ENCODE measurements at regions not wholly inside any gene's neighbourhood (a gene's known extent, or its start where the extent isn't known, plus 50 kb on each side); places are given as distances from the start of the nearest gene placed in this dataset.
"Not testable (repeated sequence)": the region's sequence is repeated elsewhere in the genome, so short reads cannot be mapped to it uniquely, and the experiment has no call there.

DNA sequence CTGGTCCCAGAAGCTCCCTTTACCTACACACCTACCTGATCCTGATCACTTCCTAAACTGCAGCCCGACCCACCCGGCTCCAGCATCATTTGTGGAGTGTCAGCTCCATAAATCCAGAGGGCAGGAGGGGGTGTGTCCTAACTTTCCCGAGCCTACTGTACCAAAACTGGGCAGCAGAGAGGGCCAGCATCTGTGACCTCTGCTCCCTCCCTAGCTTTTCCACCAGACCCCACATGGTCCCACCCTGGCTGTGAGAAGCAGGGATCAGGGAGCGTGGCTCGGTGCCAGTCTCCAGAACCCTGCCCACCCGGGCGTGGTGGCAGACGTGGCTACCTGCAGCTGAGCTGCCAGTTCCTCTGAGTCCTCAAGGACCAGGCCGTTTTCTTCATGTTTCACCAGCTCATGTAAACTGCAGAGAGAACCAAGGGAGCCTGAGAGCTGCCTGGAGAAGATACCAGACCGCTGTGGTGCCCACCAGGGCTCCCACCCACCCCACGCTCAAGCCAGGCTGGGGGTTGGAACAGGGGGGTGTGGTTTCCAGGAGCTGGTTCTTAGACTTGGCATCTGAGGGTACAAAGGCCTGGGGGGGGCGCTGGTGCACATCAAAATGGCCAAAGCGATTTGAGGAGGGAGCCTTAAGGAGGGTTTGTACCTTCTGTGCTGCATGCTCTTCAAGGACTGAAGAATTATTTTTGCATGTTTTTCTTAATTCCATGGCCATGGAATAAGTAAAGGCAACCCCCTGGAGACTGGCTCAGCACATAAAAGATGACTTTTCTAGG is 76.7 kb upstream of the DRD5 start:
- FAIRE-seq = no peak

DNA sequence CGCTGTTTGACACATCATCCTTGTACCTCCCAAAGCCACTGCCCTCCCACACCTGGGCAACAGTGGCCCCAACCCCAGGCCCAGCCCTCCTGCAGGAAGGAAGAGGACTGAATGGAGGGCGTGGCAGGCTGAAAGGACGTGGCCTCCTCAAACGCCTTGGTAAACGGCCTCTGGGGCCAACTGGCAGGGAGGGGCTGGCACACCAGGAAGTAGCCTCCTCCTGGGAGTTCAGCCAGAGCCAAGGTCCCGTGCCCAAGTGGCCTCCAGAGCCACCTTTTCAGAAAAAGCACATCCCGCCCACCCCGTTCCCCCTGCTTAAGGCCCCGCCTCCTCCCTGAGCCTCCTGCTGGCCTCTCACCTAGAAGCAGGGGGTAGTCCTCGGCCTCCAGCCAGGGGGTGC is 74.2 kb upstream of the DRD5 start:
- FAIRE-seq = not testable (repeated sequence)

DNA sequence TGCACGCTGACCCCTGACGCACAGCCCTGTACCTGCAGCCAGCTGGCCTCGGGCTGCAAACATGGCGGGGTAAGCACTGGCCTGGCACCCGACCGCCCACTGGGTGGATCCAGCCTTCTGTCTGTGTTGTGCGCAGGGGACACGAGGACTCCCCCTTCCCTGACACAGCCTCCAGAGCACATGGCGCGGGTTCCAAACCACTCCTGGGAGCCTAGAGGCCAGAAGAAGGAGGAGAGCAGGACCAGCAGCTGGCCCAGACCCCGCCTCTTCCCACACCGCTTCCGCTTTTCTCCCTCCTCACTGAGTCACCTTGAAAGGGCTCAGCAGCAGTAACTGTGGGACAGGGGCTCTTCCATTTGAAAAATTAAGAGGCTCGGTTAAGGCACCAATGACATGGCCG is 73.5 kb upstream of the DRD5 start:
- FAIRE-seq = not testable (repeated sequence)

DNA sequence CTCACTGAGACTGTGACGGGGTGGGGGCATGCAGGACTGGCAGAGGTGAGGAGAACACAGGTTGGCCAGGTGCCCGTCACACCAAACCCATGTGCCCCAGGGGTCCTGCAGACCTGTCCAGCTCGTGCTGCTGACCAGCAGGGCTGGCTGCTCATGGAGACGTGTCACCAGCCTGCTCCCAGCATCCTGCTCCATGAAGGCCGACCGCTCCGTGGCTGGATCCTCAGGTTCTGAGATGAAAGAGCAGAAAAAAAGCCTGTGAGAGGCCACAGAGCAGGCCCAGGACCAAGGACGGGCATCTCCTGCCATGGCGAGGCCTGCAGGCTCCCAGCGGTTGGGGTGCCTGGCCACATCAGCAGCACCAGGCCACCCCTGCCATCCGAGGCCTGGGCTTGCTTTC is 71.7 kb upstream of the DRD5 start:
- no peak for FAIRE-seq

DNA sequence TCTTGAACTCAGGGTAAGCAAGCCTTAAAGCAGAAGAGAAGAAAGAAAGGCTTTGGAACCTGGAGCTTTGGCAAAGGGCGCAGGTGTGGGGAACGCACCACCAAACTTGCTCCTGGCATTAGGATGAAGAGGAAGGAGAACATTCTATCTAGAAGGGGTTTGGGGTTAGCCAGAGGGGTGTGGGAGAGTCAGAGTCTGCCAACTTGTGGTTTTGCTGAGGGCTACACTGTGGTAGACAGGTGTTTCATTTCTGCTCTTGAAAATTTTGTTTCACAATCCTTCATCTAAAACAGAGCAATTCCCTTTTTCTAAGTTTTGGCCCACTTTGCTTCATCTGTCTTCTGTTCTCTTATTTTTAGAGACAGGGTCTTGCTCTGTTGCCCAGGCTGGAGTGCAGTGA is 66.2 kb upstream of the DRD5 start:
- FAIRE-seq = not testable (repeated sequence)

DNA sequence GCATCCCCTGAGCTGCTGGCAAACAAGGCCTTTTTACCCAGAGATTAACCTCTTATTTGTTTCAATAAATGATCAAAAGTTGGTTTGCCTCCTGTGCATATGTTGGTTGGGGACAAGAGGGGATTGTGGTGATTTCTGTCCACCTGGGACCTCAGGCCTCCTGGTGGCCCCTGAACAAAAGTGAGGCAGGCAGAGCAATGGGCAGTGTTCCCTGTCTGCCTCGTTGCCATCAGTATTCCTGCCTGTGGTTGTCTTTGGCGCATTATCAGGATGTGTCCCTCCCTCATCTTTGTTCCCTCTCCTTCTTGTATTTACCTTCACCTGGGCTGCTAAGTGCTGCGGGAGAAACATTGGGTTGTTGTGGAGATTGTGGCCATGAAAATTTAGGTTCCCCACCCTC is 65.3 kb upstream of the DRD5 start:
- FAIRE-seq = no peak

DNA sequence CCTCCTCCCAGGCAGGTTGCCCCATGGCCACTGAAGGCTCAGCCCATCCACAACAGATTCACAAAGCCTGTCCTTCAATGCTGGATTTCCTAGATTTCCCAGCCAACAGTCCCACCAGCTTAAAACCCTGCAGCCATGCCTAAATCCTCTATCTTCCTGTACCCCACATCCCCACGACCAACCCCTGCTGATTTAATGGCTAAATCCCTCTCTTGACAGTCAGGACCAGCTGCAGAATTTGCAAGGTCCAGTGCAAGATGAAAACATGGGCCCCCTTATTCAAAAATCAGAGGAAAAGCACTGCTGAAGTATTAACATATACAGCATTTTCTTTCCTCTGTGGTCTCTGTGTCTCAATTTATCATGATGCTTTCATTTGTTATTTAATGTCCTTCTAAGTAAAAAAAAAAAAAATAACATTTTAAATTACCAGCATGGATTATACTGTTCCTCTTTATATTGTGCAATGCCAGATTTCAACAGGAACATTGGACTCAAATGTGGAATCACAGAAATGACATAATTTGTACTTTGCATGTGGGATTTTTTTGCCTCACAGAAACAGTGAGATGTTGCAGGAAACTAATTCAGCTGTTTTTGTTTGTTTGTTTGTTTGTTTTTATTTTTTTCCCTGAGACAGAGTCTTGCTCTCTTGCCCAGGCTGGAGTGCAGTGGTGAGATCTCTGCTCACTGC is 63.0 kb upstream of the DRD5 start:
- FAIRE-seq = not testable (repeated sequence)

DNA sequence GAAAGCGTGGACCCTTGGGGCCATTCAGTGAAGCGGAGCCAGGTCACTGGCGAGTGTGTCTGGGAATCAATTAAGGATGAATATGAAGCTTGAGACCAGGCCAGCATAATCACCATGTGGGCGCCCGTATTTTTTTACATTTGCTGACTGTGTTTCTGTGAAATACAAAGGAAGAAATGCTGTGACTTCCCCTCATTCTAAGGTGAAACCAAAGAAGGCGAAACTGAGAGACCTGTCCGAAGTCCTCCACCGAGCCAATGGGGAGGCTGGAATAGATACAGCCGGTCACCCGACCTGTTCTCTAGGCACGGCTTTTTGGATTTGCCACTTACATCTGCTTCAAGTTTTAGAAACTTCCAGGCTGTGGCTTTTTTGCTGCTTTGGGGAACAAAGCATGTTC is 59.3 kb upstream of the DRD5 start:
- not testable (repeated sequence) for FAIRE-seq

All from colon (tissue), 2 donors.